ENCODE measurements at regions not wholly inside any gene's neighbourhood (a gene's known extent, or its start where the extent isn't known, plus 50 kb on each side); places are given as distances from the start of the nearest gene placed in this dataset.
"Not testable (repeated sequence)": the region's sequence is repeated elsewhere in the genome, so short reads cannot be mapped to it uniquely, and the experiment has no call there.

GRCh38 chr5:50300878-50301277 lies 140.2 kb downstream of the EMB start:
- Mint-ChIP-seq H3K27ac (ENCODE audit: unreplicated experiment) (no peak overlapping the region), H3K9me3 (ENCODE audit: unreplicated experiment) (peaks cover 19% of the 10 kb centered on the region), H3K27me3 (ENCODE audit: unreplicated experiment) (no peaks in the 10 kb centered on the region), H3K36me3 (ENCODE audit: unreplicated experiment) (no peaks in the 10 kb centered on the region), H3K4me1 (ENCODE audit: unreplicated experiment) (no peaks in the 10 kb centered on the region), H3K4me3 (ENCODE audit: unreplicated experiment) (no peak overlapping the region)
- no peak for DNase-seq (ENCODE audit: extremely low spot score, unreplicated experiment)
- no peak for TF ChIP-seq CTCF (IDR thresholded peaks at IDR 0.05)

GRCh38 chr5:50299896-50300295 lies 141.2 kb downstream of the EMB start:
- H3K4me3 Mint-ChIP-seq (ENCODE audit: unreplicated experiment): no peak overlapping the region
- no peak for DNase-seq (ENCODE audit: extremely low spot score, unreplicated experiment)
- no peak for TF ChIP-seq CTCF (IDR thresholded peaks at IDR 0.05)
- H3K36me3 Mint-ChIP-seq (ENCODE audit: unreplicated experiment): no peaks in the 10 kb centered on the region
- no peaks in the 10 kb centered on the region for H3K27me3 Mint-ChIP-seq (ENCODE audit: unreplicated experiment)
- peaks cover 18% of the 10 kb centered on the region for H3K9me3 Mint-ChIP-seq (ENCODE audit: unreplicated experiment)
- no peak overlapping the region for H3K27ac Mint-ChIP-seq (ENCODE audit: unreplicated experiment)
- H3K4me1 Mint-ChIP-seq (ENCODE audit: unreplicated experiment): no peaks in the 10 kb centered on the region

GRCh38 chr5:50292735-50293394 lies 148.2 kb downstream of the EMB start:
- no peak for TF ChIP-seq CTCF (IDR thresholded peaks at IDR 0.05)
- Mint-ChIP-seq H3K4me3 (ENCODE audit: unreplicated experiment) (no peak overlapping the region), H3K27me3 (ENCODE audit: unreplicated experiment) (no peaks in the 10 kb centered on the region), H3K36me3 (ENCODE audit: unreplicated experiment) (no peaks in the 10 kb centered on the region), H3K4me1 (ENCODE audit: unreplicated experiment) (no peaks in the 10 kb centered on the region), H3K27ac (ENCODE audit: unreplicated experiment) (no peak overlapping the region), H3K9me3 (ENCODE audit: unreplicated experiment) (peaks cover 46% of the 10 kb centered on the region)
- DNase-seq (ENCODE audit: extremely low spot score, unreplicated experiment): no peak

- not testable (repeated sequence) for H3K27me3 Mint-ChIP-seq (ENCODE audit: unreplicated experiment); H3K4me1 Mint-ChIP-seq (ENCODE audit: unreplicated experiment); DNase-seq (ENCODE audit: extremely low spot score, unreplicated experiment); H3K36me3 Mint-ChIP-seq (ENCODE audit: unreplicated experiment); H3K4me3 Mint-ChIP-seq (ENCODE audit: unreplicated experiment); H3K27ac Mint-ChIP-seq (ENCODE audit: unreplicated experiment)
- H3K9me3 Mint-ChIP-seq (ENCODE audit: unreplicated experiment): peaks cover 49% of the 10 kb centered on the region
These were observed 160.6 kb downstream of the EMB start for GRCh38 chr5:50280461-50280860.
